SU-DHL-6 (cell line): ENCODE measurements at regions not wholly inside any gene's neighbourhood (a gene's known extent, or its start where the extent isn't known, plus 50 kb on each side); places are given as distances from the start of the nearest gene placed in this dataset.
"Not testable (repeated sequence)": the region's sequence is repeated elsewhere in the genome, so short reads cannot be mapped to it uniquely, and the experiment has no call there.

Source experiments
- H2AFZ ChIP-seq: fragments of 200-600 bp; sonication (generic); 2 replicates; pipeline ENCODE4 v1.6.1; 2014; ENCODE audit warnings: low read depth, mild to moderate bottlenecking, moderate library complexity, mixed read lengths, antibody characterized with exemption, low read length; ENCODE audit not compliant: severe bottlenecking
- H3F3A ChIP-seq: fragments of 200-600 bp; shearing (Covaris generic); 2 replicates; pipeline ENCODE4 v1.6.0; 2016; ENCODE audit warnings: antibody characterized with exemption, mild to moderate bottlenecking; ENCODE audit not compliant: insufficient read depth
- H3K27ac ChIP-seq: fragments of 200-600 bp; sonication (generic); 2 replicates; pipeline ENCODE4 v1.5.1; 2016; ENCODE audit warnings: low read depth, mild to moderate bottlenecking, low read length, moderate library complexity, mixed read lengths
- H3K27me3 ChIP-seq: fragments of 200-600 bp; sonication (generic), shearing (Covaris generic); 2 replicates; pipeline ENCODE4 v1.6.0; 2014; ENCODE audit warnings: mild to moderate bottlenecking, low read length
- H3K36me3 ChIP-seq: fragments of 200-600 bp; sonication (generic); 2 replicates; pipeline ENCODE4 v1.6.1; 2014; ENCODE audit warnings: mild to moderate bottlenecking, low read length, mixed read lengths
- H3K4me2 ChIP-seq: fragments of 300-600, 200-600 bp; shearing (Covaris generic), sonication (generic); 2 replicates; pipeline ENCODE4 v1.6.0; 2014; ENCODE audit warnings: low read length, low read depth, mild to moderate bottlenecking; ENCODE audit not compliant: poor library complexity, severe bottlenecking
- H3K4me3 ChIP-seq: fragments of 200-600 bp; sonication (generic); 2 replicates; pipeline ENCODE4 v1.5.1; 2014; ENCODE audit warnings: antibody characterized with exemption, low read length, mild to moderate bottlenecking, mixed read lengths; ENCODE audit not compliant: insufficient read depth, poor library complexity, severe bottlenecking
- H3K79me2 ChIP-seq: fragments of 200-600 bp; sonication (generic); 2 replicates; pipeline ENCODE4 v1.6.1; 2014; ENCODE audit warnings: mild to moderate bottlenecking, low read length, moderate library complexity; ENCODE audit not compliant: insufficient read depth
- H3K9ac ChIP-seq: fragments of 200-600 bp; sonication (generic); 2 replicates; pipeline ENCODE4 v1.7.0; 2014; ENCODE audit warnings: mild to moderate bottlenecking, low read length
- H3K9me2 ChIP-seq: fragments of 200-600 bp; sonication (generic); replicated peaks from 2 replicates; pipeline ENCODE4 v1.6.1; 2014; ENCODE audit warnings: low read length; ENCODE audit not compliant: insufficient read depth
- H3K9me3 ChIP-seq: fragments of 200-600 bp; sonication (generic); 2 replicates; pipeline ENCODE4 v1.6.1; 2014; ENCODE audit warnings: low read length, mixed read lengths; ENCODE audit not compliant: insufficient read depth
- H4K20me1 ChIP-seq: fragments of 200-600 bp; sonication (generic); 2 replicates; pipeline ENCODE4 v1.6.1; 2014; ENCODE audit warnings: low read depth, mild to moderate bottlenecking, antibody characterized with exemption, low read length, moderate library complexity, mixed read lengths
- EZH2phosphoT487 ChIP-seq: fragments of 200-600 bp; sonication (generic), shearing (Covaris generic); conservative IDR thresholded peaks from 2 replicates; pipeline ENCODE4 v1.6.1; 2018; ENCODE audit warnings: mild to moderate bottlenecking, antibody characterized with exemption, low read length, moderate library complexity, mixed read lengths
- TF ChIP-seq, protein P1 (sequence below): fragments of 200-600 bp; sonication (generic); IDR thresholded peaks from one replicate; pipeline ENCODE4 v1.5.1; 2017; ENCODE audit warnings: antibody characterized with exemption, mild to moderate bottlenecking, low read length, moderate library complexity; ENCODE audit not compliant: insufficient read depth, poor library complexity, severe bottlenecking

- no peak overlapping the region for H3K27ac ChIP-seq
- H3K79me2 ChIP-seq: no peaks in the 10 kb centered on the region
- no peak overlapping the region for H3K4me3 ChIP-seq
- H3K9me2 ChIP-seq: no peaks in the 10 kb centered on the region
- no peak overlapping the region for H3K4me2 ChIP-seq
- H4K20me1 ChIP-seq: no peaks in the 10 kb centered on the region
- no peak for TF ChIP-seq EZH2phosphoT487
- TF ChIP-seq, protein P1, sequence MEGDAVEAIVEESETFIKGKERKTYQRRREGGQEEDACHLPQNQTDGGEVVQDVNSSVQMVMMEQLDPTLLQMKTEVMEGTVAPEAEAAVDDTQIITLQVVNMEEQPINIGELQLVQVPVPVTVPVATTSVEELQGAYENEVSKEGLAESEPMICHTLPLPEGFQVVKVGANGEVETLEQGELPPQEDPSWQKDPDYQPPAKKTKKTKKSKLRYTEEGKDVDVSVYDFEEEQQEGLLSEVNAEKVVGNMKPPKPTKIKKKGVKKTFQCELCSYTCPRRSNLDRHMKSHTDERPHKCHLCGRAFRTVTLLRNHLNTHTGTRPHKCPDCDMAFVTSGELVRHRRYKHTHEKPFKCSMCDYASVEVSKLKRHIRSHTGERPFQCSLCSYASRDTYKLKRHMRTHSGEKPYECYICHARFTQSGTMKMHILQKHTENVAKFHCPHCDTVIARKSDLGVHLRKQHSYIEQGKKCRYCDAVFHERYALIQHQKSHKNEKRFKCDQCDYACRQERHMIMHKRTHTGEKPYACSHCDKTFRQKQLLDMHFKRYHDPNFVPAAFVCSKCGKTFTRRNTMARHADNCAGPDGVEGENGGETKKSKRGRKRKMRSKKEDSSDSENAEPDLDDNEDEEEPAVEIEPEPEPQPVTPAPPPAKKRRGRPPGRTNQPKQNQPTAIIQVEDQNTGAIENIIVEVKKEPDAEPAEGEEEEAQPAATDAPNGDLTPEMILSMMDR: no peak
- no peak overlapping the region for H2AFZ ChIP-seq
- no peaks in the 10 kb centered on the region for H3F3A ChIP-seq
- no peaks in the 10 kb centered on the region for H3K27me3 ChIP-seq
- no peak overlapping the region for H3K9ac ChIP-seq
- H3K9me3 ChIP-seq: no peaks in the 10 kb centered on the region
- no peaks in the 10 kb centered on the region for H3K36me3 ChIP-seq
These were observed 99.0 kb downstream of the SCN11A start for GRCh38 chr3:38952721-38953120.

DNA sequence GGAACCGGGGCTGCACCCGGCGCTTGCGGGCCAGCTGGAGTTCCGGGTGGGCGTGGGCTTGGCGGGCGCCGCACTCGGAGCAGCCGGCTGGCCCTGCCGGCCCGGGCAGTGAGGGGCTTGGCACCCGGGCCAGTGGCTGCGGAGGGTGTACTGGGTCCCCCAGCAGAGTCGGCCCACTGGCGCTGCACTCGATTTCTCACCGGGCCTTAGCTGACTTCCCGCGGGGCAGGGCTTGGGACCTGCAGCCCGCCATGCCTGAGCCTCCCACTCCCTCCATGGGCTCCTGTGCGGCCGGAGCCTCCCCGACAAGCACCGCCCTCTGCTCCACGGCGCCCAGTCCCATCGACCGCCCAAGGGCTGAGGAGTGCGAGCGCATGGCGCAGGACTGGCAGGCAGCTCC lies 100.6 kb downstream of the SCN11A start:
- H4K20me1 ChIP-seq, H3K36me3 ChIP-seq, H3K27me3 ChIP-seq, H3K9ac ChIP-seq, H3F3A ChIP-seq, H3K27ac ChIP-seq, H3K9me3 ChIP-seq, H2AFZ ChIP-seq, H3K9me2 ChIP-seq, H3K4me2 ChIP-seq, H3K79me2 ChIP-seq, H3K4me3 ChIP-seq: not testable (repeated sequence)

- H3K4me3 ChIP-seq: no peak overlapping the region
- TF ChIP-seq, protein P1: no peak
- no peak for TF ChIP-seq EZH2phosphoT487
- no peaks in the 10 kb centered on the region for H3K27me3 ChIP-seq
- H3K9ac ChIP-seq: no peak overlapping the region
- no peak overlapping the region for H3K27ac ChIP-seq
- no peak overlapping the region for H2AFZ ChIP-seq
- no peaks in the 10 kb centered on the region for H3K9me3 ChIP-seq
- H3K9me2 ChIP-seq: no peaks in the 10 kb centered on the region
- no peaks in the 10 kb centered on the region for H3K79me2 ChIP-seq
- H3K36me3 ChIP-seq: no peaks in the 10 kb centered on the region
- no peak overlapping the region for H3K4me2 ChIP-seq
- H4K20me1 ChIP-seq: no peaks in the 10 kb centered on the region
- no peaks in the 10 kb centered on the region for H3F3A ChIP-seq
These were observed 101.2 kb downstream of the SCN11A start for GRCh38 chr3:38950581-38950980.

DNA sequence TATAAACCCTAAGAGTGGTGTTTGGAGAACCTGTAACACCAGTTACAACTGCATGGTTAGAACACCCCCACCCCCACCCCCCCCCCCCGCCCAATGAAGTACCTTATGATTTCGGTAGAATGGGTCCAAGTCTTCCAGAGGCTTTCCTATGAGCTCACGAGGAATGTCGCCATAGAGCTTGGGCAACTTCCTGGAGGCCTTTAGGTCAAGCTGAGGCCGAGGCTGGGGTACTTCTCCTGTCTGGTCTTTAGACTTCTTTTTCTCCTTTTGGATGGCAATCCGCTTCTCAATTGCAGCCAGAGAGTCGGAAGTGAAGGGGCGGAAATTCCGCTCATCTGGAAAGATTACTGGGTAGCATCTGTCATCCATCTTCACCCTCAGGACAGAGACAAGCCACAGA lies 101.8 kb downstream of the SCN11A start:
- H3K79me2 ChIP-seq: no peaks in the 10 kb centered on the region
- no peak overlapping the region for H2AFZ ChIP-seq
- no peak overlapping the region for H3K9ac ChIP-seq
- no peaks in the 10 kb centered on the region for H3K9me2 ChIP-seq
- no peak overlapping the region for H3K4me2 ChIP-seq
- no peaks in the 10 kb centered on the region for H3F3A ChIP-seq
- TF ChIP-seq, protein P1: no peak
- no peak for TF ChIP-seq EZH2phosphoT487
- H4K20me1 ChIP-seq: no peaks in the 10 kb centered on the region
- H3K27me3 ChIP-seq: no peaks in the 10 kb centered on the region
- H3K9me3 ChIP-seq: no peaks in the 10 kb centered on the region
- no peak overlapping the region for H3K4me3 ChIP-seq
- no peak overlapping the region for H3K27ac ChIP-seq
- no peaks in the 10 kb centered on the region for H3K36me3 ChIP-seq
